MCF 10A (cell line): ENCODE measurements at regions not wholly inside any gene's neighbourhood (a gene's known extent, or its start where the extent isn't known, plus 50 kb on each side); places are given as distances from the start of the nearest gene placed in this dataset.

ENCODE experiments used
- BruUV-seq: library from RNA; stranded (reverse); fragments of 400-500 nt; replicated peaks from 2 replicates; lab custom pipeline; 2021; lab: Mats Ljungman, UMichigan
- CTCF ChIA-PET: fragments of 300-600 bp; sonication (Branson Sonifier 250); formaldehyde crosslinking; extraction: SDS; loops from one replicate; lab custom pipeline; 2021; ENCODE audit warnings: antibody characterized with exemption, inconsistent platforms; lab: Yijun Ruan, JAX
- POLR2A ChIA-PET: fragments of 300-600, 350-650 bp; sonication (Branson Sonifier 250); formaldehyde crosslinking; extraction: SDS; loops from one replicate; lab custom pipeline; 2020; ENCODE audit warnings: antibody characterized with exemption, inconsistent platforms; lab: Yijun Ruan, JAX
- DNase-seq: peaks from one replicate; pipeline ENCODE4 v3.0.0-alpha.2; 2018; ENCODE audit not compliant: unreplicated experiment
- H3K27ac Mint-ChIP-seq: one replicate; pipeline ENCODE4 v1.8.0; 2022; ENCODE audit warnings: mild to moderate bottlenecking, low read depth, mixed read lengths; ENCODE audit not compliant: unreplicated experiment
- H3K27me3 Mint-ChIP-seq: one replicate; pipeline ENCODE4 v1.8.0; 2022; ENCODE audit warnings: mixed read lengths; ENCODE audit not compliant: insufficient read depth, unreplicated experiment
- H3K36me3 Mint-ChIP-seq: one replicate; pipeline ENCODE4 v1.8.0; 2022; ENCODE audit warnings: mild to moderate bottlenecking, moderate library complexity, mixed read lengths; ENCODE audit not compliant: insufficient read depth, unreplicated experiment
- H3K4me1 Mint-ChIP-seq: one replicate; pipeline ENCODE4 v1.8.0; 2022; ENCODE audit warnings: mixed read lengths; ENCODE audit not compliant: insufficient read depth, unreplicated experiment
- H3K4me3 Mint-ChIP-seq: one replicate; pipeline ENCODE4 v1.8.0; 2022; ENCODE audit warnings: mild to moderate bottlenecking, moderate library complexity, mixed read lengths; ENCODE audit not compliant: unreplicated experiment
- H3K9me3 Mint-ChIP-seq: one replicate; pipeline ENCODE4 v1.8.0; 2022; ENCODE audit warnings: mixed read lengths; ENCODE audit not compliant: unreplicated experiment
- CTCF ChIP-seq: fragments of 200-600 bp; IDR thresholded peaks from one replicate; pipeline ENCODE4 v1.8.0; 2022; ENCODE audit warnings: antibody characterized with exemption, mild to moderate bottlenecking; ENCODE audit not compliant: unreplicated experiment
- intact Hi-C: fragments of 100-400 bp; cut with micrococcal nuclease; formaldehyde crosslinking; loops from 2 replicates; pipeline ENCODE4 v1.14.1; 2022

GRCh38 chr3:988785-989184 lies 104.0 kb upstream of the CNTN6 start:
- Mint-ChIP-seq H3K27me3 (no peaks in the 10 kb centered on the region), H3K4me3 (no peak overlapping the region), H3K9me3 (peaks cover 11% of the 10 kb centered on the region), H3K4me1 (no peaks in the 10 kb centered on the region), H3K36me3 (no peaks in the 10 kb centered on the region), H3K27ac (no peak overlapping the region)
- TF ChIP-seq CTCF: no peak
- POLR2A ChIA-PET: no interaction called here
- BruUV-seq: no TSS peak
- CTCF ChIA-PET: interaction anchor here (0.6 kb wide), 1 partner anchor 1726 kb away, joined by 3 read pairs; no protein-coding TSS in a partner anchor
- no peak for DNase-seq
- intact Hi-C loops: no loop called here

- Mint-ChIP-seq H3K4me1 (no peaks in the 10 kb centered on the region), H3K36me3 (no peaks in the 10 kb centered on the region), H3K27ac (no peak overlapping the region), H3K4me3 (no peak overlapping the region), H3K9me3 (peaks cover 11% of the 10 kb centered on the region), H3K27me3 (no peaks in the 10 kb centered on the region)
- no peak for TF ChIP-seq CTCF
- CTCF ChIA-PET: no interaction called here
- no TSS peak for BruUV-seq
- POLR2A ChIA-PET: no interaction called here
- intact Hi-C loops: no loop called here
- DNase-seq: no peak
Observed at GRCh38 chr3:992871-993270, 100.0 kb upstream of the CNTN6 start.

GRCh38 chr3:1002010-1002409 lies 90.8 kb upstream of the CNTN6 start:
- intact Hi-C loops: no loop called here
- H3K36me3 Mint-ChIP-seq: no peaks in the 10 kb centered on the region
- no peaks in the 10 kb centered on the region for H3K9me3 Mint-ChIP-seq
- no peaks in the 10 kb centered on the region for H3K4me1 Mint-ChIP-seq
- TF ChIP-seq CTCF: no peak
- ChIA-PET POLR2A (interaction anchor here (0.7 kb wide), 1 partner anchor 15 kb away, joined by 3 read pairs; no protein-coding TSS in a partner anchor), CTCF (no interaction called here)
- no peaks in the 10 kb centered on the region for H3K27me3 Mint-ChIP-seq
- no peak overlapping the region for H3K27ac Mint-ChIP-seq
- no peak overlapping the region for H3K4me3 Mint-ChIP-seq
- no TSS peak for BruUV-seq
- no peak for DNase-seq

GRCh38 chr3:1007866-1008265 lies 85.0 kb upstream of the CNTN6 start:
- no peak for TF ChIP-seq CTCF
- ChIA-PET POLR2A (no interaction called here), CTCF (no interaction called here)
- Mint-ChIP-seq H3K36me3 (no peaks in the 10 kb centered on the region), H3K9me3 (no peaks in the 10 kb centered on the region), H3K4me3 (no peak overlapping the region), H3K27me3 (no peaks in the 10 kb centered on the region), H3K4me1 (no peaks in the 10 kb centered on the region), H3K27ac (peak overlapping the region; percentile 23)
- no TSS peak for BruUV-seq
- intact Hi-C loops: no loop called here
- no peak for DNase-seq
